CD4-positive, alpha-beta T cell (primary cell): ENCODE measurements at regions not wholly inside any gene's neighbourhood (a gene's known extent, or its start where the extent isn't known, plus 50 kb on each side); places are given as distances from the start of the nearest gene placed in this dataset.

Source experiments
- ATAC-seq: fragments of 200-7000 bp; cut with Tn5 transposase; one replicate; pipeline ENCODE4 v1.10.0; 2022; ENCODE audit warnings: mild to moderate bottlenecking; ENCODE audit not compliant: poor library complexity
- CTCF ChIA-PET: fragments of 350-600 bp; sonication (Branson Sonifier 250); formaldehyde crosslinking; loops from one replicate; lab custom pipeline; 2021; ENCODE audit warnings: antibody characterized with exemption, inconsistent platforms; lab: Charles Lee
- POLR2A ChIA-PET: fragments of 350-600 bp; sonication (Branson Sonifier 250); formaldehyde crosslinking; loops from one replicate; lab custom pipeline; 2021; ENCODE audit warnings: antibody characterized with exemption, inconsistent platforms; lab: Charles Lee
- DNase-seq, 14 experiments: peaks; one replicate each; pipeline ENCODE4 v3.0.0-alpha.2; 2013 to 2020; ENCODE audit warnings: mixed read lengths in 2 of 14
- H3K27ac ChIP-seq, 2 donors: one replicate each; pipeline versions ENCODE4 v1.5.1 to v1.7.0; 2013; ENCODE audit warnings: low read length in 2 of 2, low read depth in 1 of 2, mild to moderate bottlenecking in 1 of 2
- H3K27me3 ChIP-seq, 2 experiments: 1 replicate in 1 of 2; 2 replicates in 1 of 2; pipeline versions ENCODE4 v1.6.1 to v1.7.0; 2013; ENCODE audit warnings: low read length in 2 of 2, control low read depth in 1 of 2, mild to moderate bottlenecking in 1 of 2, moderate library complexity in 1 of 2; ENCODE audit not compliant: insufficient read depth in 2 of 2, control insufficient read depth in 1 of 2
- H3K36me3 ChIP-seq: one replicate; pipeline ENCODE4 v1.6.1; 2013; ENCODE audit warnings: low read length, control low read depth; ENCODE audit not compliant: insufficient read depth
- H3K4me1 ChIP-seq: one replicate; pipeline ENCODE4 v1.6.1; 2013; ENCODE audit warnings: low read length, control low read depth; ENCODE audit not compliant: insufficient read depth
- H3K4me3 ChIP-seq: one replicate; pipeline ENCODE4 v1.5.1; 2013; ENCODE audit warnings: mild to moderate bottlenecking, low read length, moderate library complexity
- H3K9me3 ChIP-seq, 2 experiments: 1 replicate in 1 of 2; 2 replicates in 1 of 2; pipeline versions ENCODE4 v1.6.1 to v1.7.0; 2013; ENCODE audit warnings: low read length in 2 of 2, mild to moderate bottlenecking in 2 of 2, control low read depth in 1 of 2, moderate library complexity in 1 of 2; ENCODE audit not compliant: control insufficient read depth in 1 of 2, insufficient read depth in 1 of 2
- H3K27ac Mint-ChIP-seq: one replicate; pipeline ENCODE4 v1.8.0; 2020; ENCODE audit warnings: mixed read lengths
- H3K27me3 Mint-ChIP-seq: one replicate; pipeline ENCODE4 v1.8.0; 2021; ENCODE audit warnings: mixed read lengths
- H3K36me3 Mint-ChIP-seq: one replicate; pipeline ENCODE4 v1.8.0; 2021; ENCODE audit warnings: low read depth, mixed read lengths
- H3K4me1 Mint-ChIP-seq: one replicate; pipeline ENCODE4 v1.8.0; 2021; ENCODE audit warnings: low read depth, mixed read lengths
- H3K4me3 Mint-ChIP-seq: one replicate; pipeline ENCODE4 v1.8.0; 2020; ENCODE audit warnings: mild to moderate bottlenecking, mixed read lengths
- H3K9me3 Mint-ChIP-seq: one replicate; pipeline ENCODE4 v1.8.0; 2020; ENCODE audit warnings: mixed read lengths
- CTCF ChIP-seq: fragments of 200-600 bp; IDR thresholded peaks from one replicate; pipeline ENCODE4 v1.8.0; 2022; ENCODE audit warnings: antibody characterized with exemption, mild to moderate bottlenecking
- intact Hi-C, 2 experiments: fragments of 100-400 bp; cut with DNase I in 1 of 2; cut with micrococcal nuclease in 1 of 2; formaldehyde crosslinking; loops; one replicate each; pipeline versions ENCODE4 v1.15.1 to v1.9.0; 2023 to 2025; cut with DNase I, micrococcal nuclease

GRCh38 chr16:6961704-6962103 is 370.9 kb upstream of the RBFOX1 start:
- Histone ChIP-seq H3K4me3 (no peak overlapping the region), H3K27me3 (no peaks in the 10 kb centered on the region), H3K27ac (no peak overlapping the region), H3K9me3 (peaks cover 0 to 17% of the 10 kb centered on the region in 2 experiments), H3K4me1 (no peaks in the 10 kb centered on the region), H3K36me3 (no peaks in the 10 kb centered on the region)
- no peaks in the 10 kb centered on the region for H3K36me3 Mint-ChIP-seq
- ChIA-PET CTCF (no interaction called here), POLR2A (no interaction called here)
- no peak overlapping the region for H3K27ac Mint-ChIP-seq
- H3K9me3 Mint-ChIP-seq: peaks cover 6% of the 10 kb centered on the region
- no peak for ATAC-seq
- H3K4me3 Mint-ChIP-seq: no peak overlapping the region
- H3K4me1 Mint-ChIP-seq: no peaks in the 10 kb centered on the region
- no peak for TF ChIP-seq CTCF
- no peaks in the 10 kb centered on the region for H3K27me3 Mint-ChIP-seq
- DNase-seq: no peak
- intact Hi-C loops: no loop called here

- Histone ChIP-seq H3K27me3 (no peaks in the 10 kb centered on the region), H3K4me1 (no peaks in the 10 kb centered on the region), H3K9me3 (peaks cover 0 to 5% of the 10 kb centered on the region in 2 experiments), H3K36me3 (no peaks in the 10 kb centered on the region), H3K27ac (no peak overlapping the region), H3K4me3 (no peak overlapping the region)
- CTCF ChIA-PET: no interaction called here
- POLR2A ChIA-PET: no interaction called here
- ATAC-seq (no peak), DNase-seq (no peak)
- TF ChIP-seq CTCF: no peak
- no peaks in the 10 kb centered on the region for H3K36me3 Mint-ChIP-seq
- no peak overlapping the region for H3K27ac Mint-ChIP-seq
- no peaks in the 10 kb centered on the region for H3K4me1 Mint-ChIP-seq
- H3K4me3 Mint-ChIP-seq: no peak overlapping the region
- H3K9me3 Mint-ChIP-seq: peaks cover 4% of the 10 kb centered on the region
- H3K27me3 Mint-ChIP-seq: no peaks in the 10 kb centered on the region
- intact Hi-C loops: no loop called here
Observed at GRCh38 chr16:6958184-6958583, 374.5 kb upstream of the RBFOX1 start.

GRCh38 chr16:6957681-6958080 is 375.0 kb upstream of the RBFOX1 start:
- no peak for DNase-seq
- no peaks in the 10 kb centered on the region for H3K27me3 Mint-ChIP-seq
- Histone ChIP-seq H3K4me3 (no peak overlapping the region), H3K4me1 (no peaks in the 10 kb centered on the region), H3K9me3 (peaks cover 0 to 6% of the 10 kb centered on the region in 2 experiments), H3K36me3 (no peaks in the 10 kb centered on the region), H3K27ac (no peak overlapping the region), H3K27me3 (no peaks in the 10 kb centered on the region)
- intact Hi-C loops: no loop called here
- POLR2A ChIA-PET: no interaction called here
- no peaks in the 10 kb centered on the region for H3K36me3 Mint-ChIP-seq
- ATAC-seq: no peak
- TF ChIP-seq CTCF: no peak
- CTCF ChIA-PET: no interaction called here
- H3K4me3 Mint-ChIP-seq: no peak overlapping the region
- H3K4me1 Mint-ChIP-seq: no peaks in the 10 kb centered on the region
- peaks cover 6% of the 10 kb centered on the region for H3K9me3 Mint-ChIP-seq
- H3K27ac Mint-ChIP-seq: no peak overlapping the region
